ENCODE measurements at regions not wholly inside any gene's neighbourhood (a gene's known extent, or its start where the extent isn't known, plus 50 kb on each side); places are given as distances from the start of the nearest gene placed in this dataset.

- no peak for DNase-seq (ENCODE audit: low read depth in 2 of 2, low spot score in 1 of 2)
Observed at GRCh38 chr3:187899246-187899645, 154.0 kb upstream of the BCL6 start.

DNA sequence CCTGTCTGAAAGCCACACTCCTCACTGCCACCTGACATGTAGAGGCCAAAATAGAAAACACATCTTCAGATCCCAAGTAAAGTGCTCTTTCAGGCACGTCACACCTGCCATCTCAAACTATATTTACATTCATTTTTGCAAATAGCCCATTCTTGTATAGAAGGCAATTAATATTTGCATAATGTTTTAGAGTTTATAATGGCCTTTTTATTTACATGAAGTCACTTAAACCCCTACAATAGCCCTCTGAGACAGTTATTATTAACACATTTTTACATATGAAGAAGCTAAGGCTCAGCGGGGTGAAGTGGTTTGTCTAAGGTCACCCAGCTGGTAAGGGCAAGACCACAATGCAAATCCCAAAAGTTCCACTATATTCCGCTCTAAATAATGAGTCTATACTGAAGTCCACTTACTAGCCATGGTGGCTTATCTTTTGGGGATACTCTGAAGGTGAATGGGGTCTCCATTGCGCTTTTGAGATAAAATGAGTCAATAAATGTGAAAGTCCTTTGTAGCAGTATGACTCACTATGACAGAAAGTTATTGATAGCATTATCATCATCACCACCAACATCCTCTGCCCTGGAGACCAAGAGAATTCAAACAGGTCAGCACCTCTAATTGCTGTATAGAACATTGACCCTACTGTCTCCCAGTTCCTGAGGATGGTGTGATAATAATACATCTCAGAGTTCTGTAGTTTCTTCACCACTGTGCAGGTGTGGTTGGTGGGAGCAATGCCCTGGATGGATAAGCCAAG lies 155.9 kb upstream of the BCL6 start:
- no peak for DNase-seq (ENCODE audit: low read depth in 2 of 2, low spot score in 1 of 2)

- DNase-seq (ENCODE audit: low read depth in 2 of 2, low spot score in 1 of 2): no peak
Observed at GRCh38 chr3:187902041-187902471, 156.8 kb upstream of the BCL6 start.

GRCh38 chr3:187902936-187903335 lies 157.7 kb upstream of the BCL6 start:
- no peak for DNase-seq (ENCODE audit: low read depth in 2 of 2, low spot score in 1 of 2)

DNA sequence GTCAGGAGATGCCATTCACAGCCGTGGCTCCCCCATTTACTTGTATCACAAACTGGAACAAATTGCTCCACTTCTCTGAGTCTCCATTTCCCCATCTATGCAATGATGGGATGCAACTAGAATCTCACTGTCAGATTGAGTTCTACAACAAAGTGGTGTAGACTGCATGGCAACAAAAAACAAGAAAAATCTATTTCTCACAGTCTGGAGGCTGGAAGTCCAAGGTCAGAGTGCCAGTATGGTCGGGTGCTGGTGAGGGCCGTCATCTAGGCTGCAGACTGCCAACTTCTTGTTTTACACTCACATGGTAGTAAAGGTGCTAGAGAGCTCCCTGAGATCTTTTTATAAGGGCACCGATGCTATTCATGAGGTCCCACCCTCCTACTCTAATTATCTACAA lies 158.4 kb upstream of the BCL6 start:
- no peak for DNase-seq (ENCODE audit: low read depth in 2 of 2, low spot score in 1 of 2)

GRCh38 chr3:187906416-187906815 lies 161.1 kb upstream of the BCL6 start:
- DNase-seq (ENCODE audit: low read depth in 2 of 2, low spot score in 1 of 2): no peak

- DNase-seq (ENCODE audit: low read depth in 2 of 2, low spot score in 1 of 2): no peak
Observed at GRCh38 chr3:187906920-187907319, 161.7 kb upstream of the BCL6 start.

DNA sequence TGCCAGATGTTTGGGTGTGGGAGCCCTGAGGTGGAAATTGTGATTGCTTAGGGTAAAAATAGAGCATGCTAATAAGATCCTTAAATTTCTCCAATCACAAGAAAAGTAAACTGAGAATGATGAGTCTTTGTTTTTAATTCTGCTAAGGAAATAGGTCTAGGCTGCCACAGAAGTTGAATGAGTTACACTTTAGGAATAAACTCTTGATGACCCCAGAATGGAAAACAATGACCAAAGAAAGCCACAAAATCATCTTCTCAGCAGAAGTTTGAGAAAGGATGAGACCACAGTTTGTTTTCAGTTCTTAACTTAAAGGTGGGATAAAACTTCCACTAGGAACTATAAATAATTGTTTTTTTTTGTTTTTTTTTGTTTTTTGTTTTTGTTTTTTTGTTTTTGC lies 164.6 kb upstream of the BCL6 start:
- no peak for DNase-seq (ENCODE audit: low read depth in 2 of 2, low spot score in 1 of 2)

DNA sequence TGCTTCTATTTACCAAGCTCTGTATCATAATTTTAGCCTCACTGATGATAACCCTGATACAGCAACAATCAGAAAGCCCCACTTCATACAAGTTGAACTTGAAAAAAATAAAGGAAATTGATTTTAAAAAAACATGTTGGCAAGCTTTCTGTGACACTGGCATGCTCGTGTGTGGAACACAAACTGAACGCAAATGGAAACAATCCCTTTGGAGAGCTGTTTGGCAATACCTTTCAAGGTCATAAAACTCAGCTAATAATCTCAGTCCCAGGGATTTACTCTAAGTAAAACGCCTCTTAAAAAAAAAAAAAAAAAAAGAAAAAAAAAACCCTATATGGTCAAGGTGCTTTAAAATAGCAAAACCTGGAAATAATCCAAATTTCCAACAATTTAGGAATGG lies 166.7 kb upstream of the BCL6 start:
- no peak for DNase-seq (ENCODE audit: low read depth in 2 of 2, low spot score in 1 of 2)

DNA sequence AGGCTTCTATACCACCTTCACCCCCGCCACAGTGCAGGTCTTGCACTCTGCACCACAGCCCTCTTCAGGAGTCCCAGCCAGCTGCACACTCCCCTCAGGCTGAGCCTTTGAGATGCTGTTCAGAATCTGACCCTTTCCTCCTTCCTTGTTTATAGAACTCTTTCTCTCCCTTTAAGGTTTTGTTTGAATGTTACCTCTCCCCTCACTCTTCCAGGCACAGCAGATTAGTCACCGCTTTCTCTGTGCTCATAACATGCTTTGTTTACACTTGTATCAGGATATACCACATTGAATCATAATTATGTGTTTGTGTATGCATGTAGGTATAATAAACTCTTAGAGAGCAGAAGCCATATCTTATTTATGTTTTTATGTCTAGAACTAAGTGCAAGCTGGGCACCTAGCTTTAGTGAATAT lies 168.4 kb upstream of the BCL6 start:
- no peak for DNase-seq (ENCODE audit: low read depth in 2 of 2, low spot score in 1 of 2)

- DNase-seq (ENCODE audit: low read depth in 2 of 2, low spot score in 1 of 2): no peak
Observed at GRCh38 chr3:187914231-187914630, 169.0 kb upstream of the BCL6 start.

DNA sequence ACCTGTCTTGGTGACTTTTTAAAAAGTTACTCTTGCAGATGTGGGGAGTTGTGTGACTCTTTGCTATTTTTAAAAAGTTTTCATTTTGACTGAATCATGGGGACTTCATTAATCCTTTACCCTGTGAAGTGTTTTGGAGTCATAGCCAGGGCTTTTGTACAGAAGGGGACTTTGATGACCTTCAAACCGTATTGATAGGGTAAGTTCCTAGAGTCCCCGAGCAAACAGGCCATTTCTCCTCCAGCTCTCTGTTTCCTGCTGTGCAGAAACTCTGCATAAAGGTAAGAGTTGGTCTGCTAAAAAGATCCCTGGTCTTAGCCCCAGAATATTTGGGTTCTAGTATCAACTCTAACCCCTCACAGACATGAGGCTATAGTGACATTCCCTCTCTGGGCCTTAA lies 170.8 kb upstream of the BCL6 start:
- DNase-seq (ENCODE audit: low read depth in 2 of 2, low spot score in 1 of 2): no peak

DNA sequence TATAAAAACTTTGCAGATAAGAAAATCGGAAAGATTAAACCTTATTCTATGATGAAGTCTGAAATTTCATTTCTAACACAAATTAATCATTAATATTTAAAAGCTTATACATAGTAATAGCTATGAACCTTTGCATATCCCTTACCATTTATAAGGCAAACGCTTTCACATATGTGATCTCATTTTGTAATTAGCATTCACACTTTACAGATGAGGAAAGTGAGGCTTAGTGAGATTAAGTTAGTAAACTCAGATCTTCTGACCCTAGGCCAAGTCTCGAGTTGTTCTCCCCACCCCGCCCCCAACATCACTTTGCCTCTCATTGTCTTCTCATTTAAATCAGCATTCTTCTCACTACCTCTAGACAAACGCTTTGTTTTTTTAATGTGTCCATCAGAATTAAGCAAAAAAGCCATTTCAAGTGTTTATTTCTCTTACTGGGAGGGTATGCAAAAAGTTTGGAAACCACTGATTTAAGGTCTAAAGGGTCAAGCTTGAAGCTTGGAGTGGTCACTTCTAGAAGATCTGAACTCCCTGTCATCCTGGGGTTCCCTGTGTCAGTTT lies 172.9 kb upstream of the BCL6 start:
- DNase-seq (ENCODE audit: low read depth in 2 of 2, low spot score in 1 of 2): no peak

DNA sequence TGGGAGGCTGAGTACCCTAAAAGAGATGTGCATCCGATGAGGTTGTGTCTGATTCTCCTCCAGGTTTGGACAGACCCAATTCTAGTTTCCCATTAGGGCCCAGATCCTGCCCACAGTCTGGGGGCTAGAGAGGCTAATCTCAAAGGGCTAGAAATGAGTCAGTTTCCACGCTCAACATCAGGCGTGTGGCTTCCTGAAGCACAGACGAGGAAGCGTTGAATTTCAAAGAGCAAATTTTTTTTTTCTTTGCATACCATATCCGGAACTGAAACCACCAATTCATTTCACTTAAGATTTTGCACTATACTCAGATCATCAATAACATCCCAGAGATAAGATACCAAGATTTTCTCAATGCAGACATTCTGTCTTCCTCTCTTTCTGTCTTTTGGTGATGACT lies 173.8 kb upstream of the BCL6 start:
- DNase-seq (ENCODE audit: low read depth in 2 of 2, low spot score in 1 of 2): peak; percentile 20 to 37

GRCh38 chr3:187919544-187919943 lies 174.3 kb upstream of the BCL6 start:
- DNase-seq (ENCODE audit: low read depth in 2 of 2, low spot score in 1 of 2): no peak

DNA sequence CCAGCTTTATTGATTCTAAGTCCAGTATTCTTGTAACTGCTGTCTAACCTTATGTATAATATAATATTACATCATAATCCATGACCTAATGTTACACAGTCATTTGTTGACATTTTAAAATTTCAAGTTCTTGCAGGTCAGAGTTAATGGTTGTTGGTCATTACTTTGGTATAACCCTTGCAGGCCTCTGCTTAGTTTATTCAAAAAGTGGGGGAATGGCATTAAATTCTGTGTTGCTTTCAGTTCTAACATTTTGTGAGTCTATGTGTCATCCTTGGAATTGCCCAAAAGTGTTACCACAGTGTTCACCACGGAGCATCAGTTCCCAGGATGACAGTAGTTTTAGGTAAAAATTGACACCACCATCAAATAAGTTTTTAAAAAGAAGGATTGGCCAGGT lies 174.8 kb upstream of the BCL6 start:
- no peak for DNase-seq (ENCODE audit: low read depth in 2 of 2, low spot score in 1 of 2)

DNA sequence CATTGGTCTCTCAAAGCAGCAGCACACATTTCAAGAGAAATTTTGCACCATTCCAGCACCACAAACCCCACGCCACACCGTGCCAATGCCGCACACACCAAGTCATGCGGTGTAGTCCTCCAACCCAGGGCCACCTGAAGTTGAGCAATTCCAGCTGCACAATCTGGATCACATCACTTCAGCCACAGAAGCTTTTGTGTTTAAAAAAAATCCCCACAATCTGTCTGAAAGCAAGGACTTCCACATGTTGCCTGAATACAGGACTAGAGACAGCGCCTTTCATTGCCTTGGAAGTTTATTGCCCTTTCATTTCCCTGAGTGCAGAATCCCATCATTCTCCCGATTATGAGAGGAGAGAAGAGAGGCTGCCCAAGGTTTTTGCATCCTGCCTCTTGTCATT lies 175.6 kb upstream of the BCL6 start:
- no peak for DNase-seq (ENCODE audit: low read depth in 2 of 2, low spot score in 1 of 2)

- DNase-seq (ENCODE audit: low read depth in 2 of 2, low spot score in 1 of 2): no peak
Observed at GRCh38 chr3:187921391-187922074, 176.3 kb upstream of the BCL6 start.

GRCh38 chr3:187922704-187923416 lies 177.6 kb upstream of the BCL6 start:
- DNase-seq (ENCODE audit: low read depth in 2 of 2, low spot score in 1 of 2): no peak

GRCh38 chr3:187924651-187925050 lies 179.4 kb upstream of the BCL6 start:
- no peak for DNase-seq (ENCODE audit: low read depth in 2 of 2, low spot score in 1 of 2)

GRCh38 chr3:187925326-187925725 lies 180.1 kb upstream of the BCL6 start:
- no peak for DNase-seq (ENCODE audit: low read depth in 2 of 2, low spot score in 1 of 2)

DNA sequence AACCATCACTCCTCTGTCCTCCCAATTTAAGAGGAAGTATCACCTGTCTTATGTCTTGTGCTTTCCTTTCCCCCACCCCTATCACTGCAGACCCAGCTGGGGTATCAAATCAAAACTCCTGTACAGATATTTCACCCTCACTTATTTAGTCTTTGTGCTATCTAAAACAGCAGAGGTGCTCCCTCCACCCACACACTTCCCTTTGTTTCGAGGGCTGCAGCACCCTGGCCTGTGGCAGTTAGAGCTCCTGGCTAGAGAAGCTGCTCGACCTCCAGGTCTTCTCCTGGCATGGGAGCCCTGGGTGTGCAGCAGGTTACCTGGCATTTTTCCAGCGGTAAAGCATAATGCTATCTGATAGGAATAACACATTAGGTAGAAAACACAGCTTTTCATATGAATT lies 181.4 kb upstream of the BCL6 start:
- DNase-seq (ENCODE audit: low read depth in 2 of 2, low spot score in 1 of 2): no peak

All from stimulated activated CD8-positive, alpha-beta memory T cell treated with anti-CD3 and anti-CD28 coated beads, Interleukin-4, amount 100 ng/mL, for 4 hours (primary cell).